GM06990 (cell line): ENCODE measurements at regions not wholly inside any gene's neighbourhood (a gene's known extent, or its start where the extent isn't known, plus 50 kb on each side); places are given as distances from the start of the nearest gene placed in this dataset.

Experiments
- DNase-seq: peaks from one replicate; pipeline ENCODE4 v3.0.0-alpha.2; 2011; ENCODE audit not compliant: insufficient read length; ENCODE audit errors: extremely low read depth
- H3K27me3 ChIP-seq: replicated peaks from 2 replicates; pipeline ENCODE4 v1.6.0; 2011; ENCODE audit warnings: low read length; ENCODE audit not compliant: control insufficient read depth, insufficient read depth
- H3K36me3 ChIP-seq: 2 replicates; pipeline ENCODE4 v1.5.1; 2011; ENCODE audit warnings: low read length; ENCODE audit not compliant: control insufficient read depth, insufficient read depth
- H3K4me3 ChIP-seq: replicated peaks from 2 replicates; pipeline ENCODE4 v1.5.1; 2011; ENCODE audit warnings: low read depth, mild to moderate bottlenecking, control low read depth, low read length
- TF ChIP-seq, protein P1 (sequence below): IDR thresholded peaks from 2 replicates; pipeline ENCODE4 v1.5.1; 2011; ENCODE audit warnings: low read length, control low read depth, mild to moderate bottlenecking, inconsistent platforms; ENCODE audit not compliant: insufficient read depth, poor library complexity, severe bottlenecking

- TF ChIP-seq, protein P1, sequence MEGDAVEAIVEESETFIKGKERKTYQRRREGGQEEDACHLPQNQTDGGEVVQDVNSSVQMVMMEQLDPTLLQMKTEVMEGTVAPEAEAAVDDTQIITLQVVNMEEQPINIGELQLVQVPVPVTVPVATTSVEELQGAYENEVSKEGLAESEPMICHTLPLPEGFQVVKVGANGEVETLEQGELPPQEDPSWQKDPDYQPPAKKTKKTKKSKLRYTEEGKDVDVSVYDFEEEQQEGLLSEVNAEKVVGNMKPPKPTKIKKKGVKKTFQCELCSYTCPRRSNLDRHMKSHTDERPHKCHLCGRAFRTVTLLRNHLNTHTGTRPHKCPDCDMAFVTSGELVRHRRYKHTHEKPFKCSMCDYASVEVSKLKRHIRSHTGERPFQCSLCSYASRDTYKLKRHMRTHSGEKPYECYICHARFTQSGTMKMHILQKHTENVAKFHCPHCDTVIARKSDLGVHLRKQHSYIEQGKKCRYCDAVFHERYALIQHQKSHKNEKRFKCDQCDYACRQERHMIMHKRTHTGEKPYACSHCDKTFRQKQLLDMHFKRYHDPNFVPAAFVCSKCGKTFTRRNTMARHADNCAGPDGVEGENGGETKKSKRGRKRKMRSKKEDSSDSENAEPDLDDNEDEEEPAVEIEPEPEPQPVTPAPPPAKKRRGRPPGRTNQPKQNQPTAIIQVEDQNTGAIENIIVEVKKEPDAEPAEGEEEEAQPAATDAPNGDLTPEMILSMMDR, result no peak
- Histone ChIP-seq H3K27me3 (no peaks in the 10 kb centered on the region), H3K36me3 (no peaks in the 10 kb centered on the region), H3K4me3 (no peak overlapping the region)
- no peak for DNase-seq
These were observed 49.9 kb upstream of the DYRK2 start for GRCh38 chr12:67598598-67598997.
